ENCODE measurements at regions not wholly inside any gene's neighbourhood (a gene's known extent, or its start where the extent isn't known, plus 50 kb on each side); places are given as distances from the start of the nearest gene placed in this dataset.

GRCh38 chr10:123529146-123529760 is 136.9 kb upstream of the GPR26 start:
- TF ChIP-seq EZH2 (IDR thresholded peaks at IDR 0.05; ENCODE audit: insufficient read depth, poor library complexity, severe bottlenecking) (no peak), EZH2phosphoT487 (IDR thresholded peaks at IDR 0.05; ENCODE audit: insufficient read depth, low read depth) (no peak)

All from GM23248 (cell line).